Kidney (tissue), 13 donors: ENCODE measurements at regions not wholly inside any gene's neighbourhood (a gene's known extent, or its start where the extent isn't known, plus 50 kb on each side); places are given as distances from the start of the nearest gene placed in this dataset.

ENCODE experiments used
- DNase-seq, 5 donors: peaks; one replicate each; pipeline ENCODE4 v3.0.0-alpha.2; 2013 to 2020
- FAIRE-seq: peaks from 2 replicates; lab custom pipeline; 2012; peaks lifted over from hg19 to GRCh38; lab: Jason Lieb, UNC
- H3K27ac ChIP-seq, 2 donors: one replicate each; pipeline ENCODE4 v1.7.0; 2013; ENCODE audit warnings: low read depth in 2 of 2, low read length in 2 of 2, inconsistent platforms in 1 of 2
- H3K27me3 ChIP-seq: one replicate; pipeline ENCODE4 v1.7.1; 2013; ENCODE audit warnings: low read length, inconsistent platforms; ENCODE audit not compliant: control insufficient read depth, insufficient read depth
- H3K36me3 ChIP-seq, 3 donors: one replicate each; pipeline versions ENCODE4 v1.7.0 to v1.7.1; 2013; ENCODE audit warnings: low read length in 3 of 3, control low read depth in 1 of 3, inconsistent platforms in 1 of 3; ENCODE audit not compliant: insufficient read depth in 3 of 3, control insufficient read depth in 2 of 3
- H3K4me1 ChIP-seq, 3 donors: one replicate each; pipeline versions ENCODE4 v1.7.0 to v1.7.1; 2013; ENCODE audit warnings: low read length in 3 of 3, inconsistent platforms in 1 of 3, low read depth in 1 of 3; ENCODE audit not compliant: control insufficient read depth in 2 of 3, insufficient read depth in 2 of 3
- H3K4me3 ChIP-seq, 3 donors: one replicate each; pipeline versions ENCODE4 v1.7.0 to v1.8.1; 2013; ENCODE audit warnings: low read length in 3 of 3, control low read depth in 1 of 3, inconsistent platforms in 1 of 3
- H3K9ac ChIP-seq, 3 donors: one replicate each; pipeline versions ENCODE4 v1.7.0 to v1.7.1; 2013; ENCODE audit warnings: low read length in 3 of 3, control low read depth in 1 of 3, inconsistent platforms in 1 of 3
- H3K9me3 ChIP-seq, 3 donors: one replicate each; pipeline versions ENCODE4 v1.7.0 to v1.7.1; 2013; ENCODE audit warnings: low read length in 3 of 3, control low read depth in 1 of 3, inconsistent platforms in 1 of 3; ENCODE audit not compliant: control insufficient read depth in 2 of 3, insufficient read depth in 1 of 3
- CTCF ChIP-seq: IDR thresholded peaks from 3 replicates; pipeline ENCODE4 v1.5.1; 2012; ENCODE audit warnings: mild to moderate bottlenecking, moderate library complexity, borderline replicate concordance; ENCODE audit not compliant: insufficient read depth; ENCODE audit errors: extremely low read depth
- intact Hi-C: fragments of 100-400 bp; cut with DNase I; formaldehyde crosslinking; loops from one replicate; pipeline ENCODE4 v1.11.1; 2022
- donor health status: control.
- donor health status: control.
- donor health status: control.
- donor health status: control.
- donor health status: control.
- donor health status: DM: yes; HTN: yes; CAD: no.
- donor health status: Normal renal cell carcinoma (clear cell type).

- Histone ChIP-seq H3K36me3 (no peaks in the 10 kb centered on the region), H3K27me3 (no peaks in the 10 kb centered on the region), H3K4me1 (no peaks in the 10 kb centered on the region), H3K27ac (no peak overlapping the region), H3K9ac (no peak overlapping the region), H3K4me3 (no peak overlapping the region), H3K9me3 (no peaks in the 10 kb centered on the region)
- TF ChIP-seq CTCF, result no peak
- FAIRE-seq (no peak), DNase-seq (no peak)
- intact Hi-C loops, result no loop called here
Observed at GRCh38 chr18:78548261-78549058, 431.2 kb upstream of the SALL3 start.

- H3K27ac ChIP-seq, result no peak overlapping the region
Observed at GRCh38 chr18:78549971-78550370, 429.6 kb upstream of the SALL3 start.

GRCh38 chr18:78554944-78555608, 424.5 kb upstream of the SALL3 start:
- H3K4me3 ChIP-seq, result no peak overlapping the region
- DNase-seq (no peak), FAIRE-seq (no peak)
- TF ChIP-seq CTCF, result no peak
- no peaks in the 10 kb centered on the region for H3K27me3 ChIP-seq
- intact Hi-C loops, result no loop called here
- peaks cover 0 to 13% (median 4%) of the 10 kb centered on the region in 3 donors for H3K9me3 ChIP-seq
- no peaks in the 10 kb centered on the region for H3K36me3 ChIP-seq
- no peak overlapping the region for H3K9ac ChIP-seq
- H3K4me1 ChIP-seq, result no peaks in the 10 kb centered on the region
- H3K27ac ChIP-seq, result no peak overlapping the region

More at GRCh38 chr18:78549971-78550370, 429.6 kb upstream of the SALL3 start:
- Histone ChIP-seq H3K9me3 (peaks cover 0 to 7% (median 4%) of the 10 kb centered on the region in 3 donors), H3K9ac (no peak overlapping the region), H3K4me3 (no peak overlapping the region), H3K27me3 (no peaks in the 10 kb centered on the region), H3K36me3 (no peaks in the 10 kb centered on the region), H3K4me1 (no peaks in the 10 kb centered on the region)
- FAIRE-seq, result no peak
- intact Hi-C loops, result no loop called here
- no peak for TF ChIP-seq CTCF
- DNase-seq, result no peak
